Esophagus squamous epithelium (tissue), 4 donors: ENCODE measurements at regions not wholly inside any gene's neighbourhood (a gene's known extent, or its start where the extent isn't known, plus 50 kb on each side); places are given as distances from the start of the nearest gene placed in this dataset.

Experiments
- CTCF ChIP-seq, 6 experiments: fragments of 450-650 bp in 4 of 6; fragments of 200-600 bp in 2 of 6; sonication (generic) in 2 of 6; IDR thresholded peaks; one replicate each; pipeline ENCODE4 v1.5.1; 2016 to 2019; ENCODE audit warnings: antibody characterized with exemption in 6 of 6, mild to moderate bottlenecking in 4 of 6, moderate library complexity in 4 of 6
- POLR2A ChIP-seq, 4 donors: fragments of 450-650 bp; IDR thresholded peaks; one replicate each; pipeline ENCODE4 v1.6.1; 2017; ENCODE audit warnings: antibody characterized with exemption in 4 of 4, mild to moderate bottlenecking in 4 of 4, moderate library complexity in 3 of 4

- TF ChIP-seq CTCF (IDR thresholded peaks at IDR 0.05) = no peak
- TF ChIP-seq POLR2A (IDR thresholded peaks at IDR 0.05) = no peak
Measured at GRCh38 chr3:124599779-124600693, 130.2 kb upstream of the UMPS start.
